PC-9 (cell line): ENCODE measurements at regions not wholly inside any gene's neighbourhood (a gene's known extent, or its start where the extent isn't known, plus 50 kb on each side); places are given as distances from the start of the nearest gene placed in this dataset.

Experiments used
- BruUV-seq: library from RNA; stranded (reverse); fragments of 400-500 nt; replicated peaks from 2 replicates; lab custom pipeline; 2021; lab: Mats Ljungman, UMichigan
- CTCF ChIA-PET: fragments of 300-600 bp; sonication (Branson Sonifier 250); formaldehyde crosslinking; loops from one replicate; lab custom pipeline; 2022; ENCODE audit warnings: antibody characterized with exemption; lab: Charles Lee
- POLR2A ChIA-PET: fragments of 300-600 bp; sonication (Branson Sonifier 250); formaldehyde crosslinking; loops from one replicate; lab custom pipeline; 2022; ENCODE audit warnings: antibody characterized with exemption; ENCODE audit not compliant: unreplicated experiment; lab: Charles Lee
- DNase-seq, 2 experiments: peaks; one replicate each; pipeline versions ENCODE4 v3.0.0 to v3.0.0-alpha.2; 2015 to 2022; ENCODE audit warnings: mixed read lengths in 1 of 2
- H2AFZ ChIP-seq: fragments of 200-600 bp; sonication (generic); 2 replicates; pipeline ENCODE4 v1.8.1; 2017; ENCODE audit warnings: antibody characterized with exemption
- H3F3A ChIP-seq: fragments of 200-600 bp; sonication (generic); 2 replicates; pipeline ENCODE4 v1.8.1; 2017; ENCODE audit warnings: antibody characterized with exemption, mild to moderate bottlenecking, low read depth; ENCODE audit not compliant: insufficient read depth
- H3K27ac ChIP-seq: fragments of 200-600 bp; sonication (generic); 2 replicates; pipeline ENCODE4 v1.6.1; 2016; ENCODE audit warnings: mixed run types
- H3K27me3 ChIP-seq: fragments of 200-600 bp; sonication (generic); 2 replicates; pipeline ENCODE4 v1.6.1; 2016; ENCODE audit warnings: low read depth, mixed run types; ENCODE audit not compliant: insufficient read depth
- H3K36me3 ChIP-seq: fragments of 200-600 bp; sonication (generic); 2 replicates; pipeline ENCODE4 v1.6.1; 2016; ENCODE audit warnings: low read depth, mixed run types
- H3K4me1 ChIP-seq: fragments of 200-600 bp; sonication (generic); replicated peaks from 2 replicates; pipeline ENCODE4 v1.6.1; 2016; ENCODE audit warnings: mixed run types; ENCODE audit not compliant: insufficient read depth
- H3K4me2 ChIP-seq: fragments of 200-600 bp; sonication (generic); 2 replicates; pipeline ENCODE4 v1.6.1; 2017; ENCODE audit warnings: mixed run types
- H3K4me3 ChIP-seq: fragments of 200-600 bp; sonication (generic); 2 replicates; pipeline ENCODE4 v1.6.1; 2016; ENCODE audit warnings: mixed run types
- H3K79me2 ChIP-seq: fragments of 200-600 bp; sonication (generic); 2 replicates; pipeline ENCODE4 v1.6.1; 2017; ENCODE audit warnings: low read depth, mixed run types
- H3K9me2 ChIP-seq: fragments of 200-600 bp; sonication (generic); 2 replicates; pipeline ENCODE4 v1.8.1; 2017; ENCODE audit warnings: mild to moderate bottlenecking; ENCODE audit not compliant: insufficient read depth
- H3K9me3 ChIP-seq: fragments of 200-600 bp; sonication (generic); 2 replicates; pipeline ENCODE4 v1.8.1; 2016; ENCODE audit warnings: low read depth; ENCODE audit not compliant: insufficient read depth
- H4K20me1 ChIP-seq: fragments of 200-600 bp; sonication (generic); 2 replicates; pipeline ENCODE4 v1.8.1; 2017; ENCODE audit not compliant: insufficient read depth
- CTCF ChIP-seq: fragments of 200-600 bp; sonication (generic); conservative IDR thresholded peaks from 2 replicates; pipeline ENCODE4 v1.6.1; 2017; ENCODE audit warnings: mixed run types, antibody characterized with exemption, mild to moderate bottlenecking, moderate library complexity
- EZH2 ChIP-seq: fragments of 200-600 bp; sonication (generic); IDR thresholded peaks from 2 replicates; pipeline ENCODE4 v1.8.0; 2017; ENCODE audit warnings: antibody characterized with exemption, low read depth
- intact Hi-C: fragments of 100-400 bp; cut with micrococcal nuclease; formaldehyde crosslinking; loops from one replicate; pipeline ENCODE4 v1.10.0; 2022; ENCODE audit not compliant: unreplicated experiment

GRCh38 chr5:126129431-126129830, 293.8 kb upstream of the GRAMD2B start:
- TF ChIP-seq CTCF (no peak), EZH2 (no peak)
- no peaks in the 10 kb centered on the region for H3K9me3 ChIP-seq
- H3K9me2 ChIP-seq, result no peaks in the 10 kb centered on the region
- ChIA-PET CTCF (no interaction called here), POLR2A (no interaction called here)
- no TSS peak for BruUV-seq
- H3K4me1 ChIP-seq, result no peaks in the 10 kb centered on the region
- H2AFZ ChIP-seq, result no peak overlapping the region
- no peaks in the 10 kb centered on the region for H3F3A ChIP-seq
- H4K20me1 ChIP-seq, result no peaks in the 10 kb centered on the region
- no peak overlapping the region for H3K4me3 ChIP-seq
- no peak overlapping the region for H3K4me2 ChIP-seq
- DNase-seq, result no peak
- no peaks in the 10 kb centered on the region for H3K27me3 ChIP-seq
- H3K36me3 ChIP-seq, result no peaks in the 10 kb centered on the region
- H3K27ac ChIP-seq, result no peak overlapping the region
- intact Hi-C loops, result no loop called here
- no peaks in the 10 kb centered on the region for H3K79me2 ChIP-seq

GRCh38 chr5:126133424-126133823, 289.8 kb upstream of the GRAMD2B start:
- Histone ChIP-seq H3K36me3 (no peaks in the 10 kb centered on the region), H3K4me3 (no peak overlapping the region), H3K27ac (no peak overlapping the region), H3K9me3 (no peaks in the 10 kb centered on the region), H3F3A (no peaks in the 10 kb centered on the region), H3K27me3 (no peaks in the 10 kb centered on the region), H3K79me2 (no peaks in the 10 kb centered on the region), H4K20me1 (no peaks in the 10 kb centered on the region), H3K4me2 (no peak overlapping the region), H3K9me2 (no peaks in the 10 kb centered on the region), H3K4me1 (no peaks in the 10 kb centered on the region), H2AFZ (no peak overlapping the region)
- intact Hi-C loops, result no loop called here
- BruUV-seq, result no TSS peak
- TF ChIP-seq CTCF (no peak), EZH2 (no peak)
- POLR2A ChIA-PET, result no interaction called here
- CTCF ChIA-PET, result no interaction called here
- no peak for DNase-seq

GRCh38 chr5:126137891-126138280, 285.3 kb upstream of the GRAMD2B start:
- Histone ChIP-seq H4K20me1 (no peaks in the 10 kb centered on the region), H3K27me3 (no peaks in the 10 kb centered on the region), H2AFZ (no peak overlapping the region), H3K79me2 (no peaks in the 10 kb centered on the region), H3F3A (no peaks in the 10 kb centered on the region), H3K4me2 (no peak overlapping the region), H3K27ac (no peak overlapping the region), H3K9me3 (no peaks in the 10 kb centered on the region), H3K4me3 (no peak overlapping the region), H3K4me1 (no peaks in the 10 kb centered on the region), H3K9me2 (no peaks in the 10 kb centered on the region), H3K36me3 (no peaks in the 10 kb centered on the region)
- CTCF ChIA-PET, result no interaction called here
- POLR2A ChIA-PET, result no interaction called here
- no peak for DNase-seq
- BruUV-seq, result no TSS peak
- intact Hi-C loops, result no loop called here
- TF ChIP-seq EZH2 (no peak), CTCF (no peak)
